ENCODE measurements at regions not wholly inside any gene's neighbourhood (a gene's known extent, or its start where the extent isn't known, plus 50 kb on each side); places are given as distances from the start of the nearest gene placed in this dataset.
"Not testable (repeated sequence)": the region's sequence is repeated elsewhere in the genome, so short reads cannot be mapped to it uniquely, and the experiment has no call there.

- DNase-seq (ENCODE audit: low read depth in 2 of 2): no peak
These were observed 100.9 kb downstream of the USP22 start for GRCh38 chr17:20941872-20942271.

GRCh38 chr17:20944014-20944865, 98.6 kb downstream of the USP22 start:
- no peak for DNase-seq (ENCODE audit: low read depth in 2 of 2)

DNA sequence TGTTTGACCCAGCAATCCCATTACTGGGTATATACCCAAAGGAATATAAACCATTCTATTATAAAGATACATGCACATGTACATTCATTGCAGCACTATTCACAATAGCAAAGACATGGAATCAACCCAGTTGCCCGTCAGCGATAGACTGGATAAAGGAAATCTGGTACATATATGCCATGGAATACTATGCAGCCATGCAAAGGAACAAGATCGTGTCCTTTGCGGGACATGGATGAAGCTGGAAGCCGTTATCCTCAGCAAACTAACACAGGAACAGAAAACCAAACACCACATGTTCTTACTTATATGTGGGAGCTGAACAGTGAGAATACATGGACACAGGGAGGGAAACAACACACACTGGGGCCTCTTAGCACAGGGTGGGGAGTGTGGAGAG, 95.1 kb downstream of the USP22 start:
- DNase-seq (ENCODE audit: low read depth in 2 of 2): not testable (repeated sequence)

DNA sequence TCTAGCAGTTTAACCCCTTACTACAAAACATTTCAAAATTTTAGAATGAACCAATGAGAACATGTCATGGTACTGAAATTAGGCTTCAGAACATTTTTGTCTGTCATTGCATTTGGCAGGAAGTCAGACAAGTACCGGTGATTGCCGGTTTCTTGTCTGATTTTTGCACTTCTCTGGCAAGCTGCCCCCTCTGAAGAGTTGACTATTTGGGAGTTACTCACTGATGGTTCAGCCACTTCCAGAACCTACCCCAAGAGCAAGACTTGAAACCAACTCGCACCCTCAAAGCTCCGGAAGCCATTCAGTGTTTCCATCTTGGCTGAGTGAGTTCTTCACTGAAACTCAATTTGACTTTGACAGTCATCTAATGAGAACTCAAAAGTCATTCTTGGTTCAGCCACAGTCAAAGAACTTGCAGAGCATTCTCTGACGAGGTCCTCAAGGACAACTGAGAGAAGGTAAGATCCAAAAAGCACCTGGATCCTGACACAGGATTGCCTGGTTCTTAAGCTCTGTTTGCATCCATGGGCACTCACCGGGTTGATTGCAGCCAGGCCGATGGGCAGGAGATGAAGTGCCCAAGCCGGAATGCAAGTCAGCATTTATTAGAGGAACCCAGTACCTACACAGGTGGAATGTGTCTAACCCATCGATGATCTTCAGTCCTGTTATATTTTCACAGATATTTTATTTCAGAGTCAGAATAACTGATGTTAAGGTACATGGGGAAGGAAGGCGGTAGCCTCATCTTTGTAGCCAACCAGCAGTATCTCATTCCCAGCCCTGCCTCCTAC, 93.6 kb downstream of the USP22 start:
- DNase-seq (ENCODE audit: low read depth in 2 of 2): no peak
